Activated naive CD4-positive, alpha-beta T cell treated with Interleukin-2 at 50 U/mL for 16 hours (primary cell): ENCODE measurements at regions not wholly inside any gene's neighbourhood (a gene's known extent, or its start where the extent isn't known, plus 50 kb on each side); places are given as distances from the start of the nearest gene placed in this dataset.

Experiments
- DNase-seq: peaks from one replicate; pipeline ENCODE4 v3.0.0-alpha.2; 2020

- no peak for DNase-seq
Observed at GRCh38 chr3:87390821-87391220, 114.4 kb upstream of the POU1F1 start.

- no peak for DNase-seq
Observed at GRCh38 chr3:87390353-87390752, 114.0 kb upstream of the POU1F1 start.

- no peak for DNase-seq
Observed at GRCh38 chr3:87375231-87375682, 98.9 kb upstream of the POU1F1 start.

GRCh38 chr3:87370007-87370406 lies 93.6 kb upstream of the POU1F1 start:
- DNase-seq, result no peak

GRCh38 chr3:87367736-87368135 lies 91.4 kb upstream of the POU1F1 start:
- DNase-seq, result no peak

GRCh38 chr3:87363721-87364120 lies 87.3 kb upstream of the POU1F1 start:
- no peak for DNase-seq

GRCh38 chr3:87361956-87362355 lies 85.6 kb upstream of the POU1F1 start:
- no peak for DNase-seq

- DNase-seq, result no peak
Observed at GRCh38 chr3:87361271-87361670, 84.9 kb upstream of the POU1F1 start.

- DNase-seq, result no peak
Observed at GRCh38 chr3:87359826-87360225, 83.4 kb upstream of the POU1F1 start.

GRCh38 chr3:87359025-87359424 lies 82.6 kb upstream of the POU1F1 start:
- DNase-seq, result no peak

- DNase-seq, result no peak
Observed at GRCh38 chr3:87358066-87358465, 81.7 kb upstream of the POU1F1 start.

- no peak for DNase-seq
Observed at GRCh38 chr3:87354398-87354797, 78.0 kb upstream of the POU1F1 start.

GRCh38 chr3:87351937-87352336 lies 75.6 kb upstream of the POU1F1 start:
- no peak for DNase-seq

GRCh38 chr3:87350367-87351199 lies 74.2 kb upstream of the POU1F1 start:
- DNase-seq, result no peak

- DNase-seq, result no peak
Observed at GRCh38 chr3:87349833-87350232, 73.4 kb upstream of the POU1F1 start.

- no peak for DNase-seq
Observed at GRCh38 chr3:87336761-87337160, 60.4 kb upstream of the POU1F1 start.

- DNase-seq, result no peak
Observed at GRCh38 chr3:87335931-87336330, 59.5 kb upstream of the POU1F1 start.

- peak; percentile 18 for DNase-seq
Observed at GRCh38 chr3:87333393-87333892, 57.1 kb upstream of the POU1F1 start.

- DNase-seq, result no peak
Observed at GRCh38 chr3:87332789-87333188, 56.4 kb upstream of the POU1F1 start.

- DNase-seq, result no peak
Observed at GRCh38 chr3:87329065-87329464, 52.7 kb upstream of the POU1F1 start.
